EL (cell line): ENCODE measurements at regions not wholly inside any gene's neighbourhood (a gene's known extent, or its start where the extent isn't known, plus 50 kb on each side); places are given as distances from the start of the nearest gene placed in this dataset.
"Not testable (repeated sequence)": the region's sequence is repeated elsewhere in the genome, so short reads cannot be mapped to it uniquely, and the experiment has no call there.

Experiments used
- DNase-seq: peaks from one replicate; pipeline ENCODE4 v3.0.0-alpha.2; 2016

DNA sequence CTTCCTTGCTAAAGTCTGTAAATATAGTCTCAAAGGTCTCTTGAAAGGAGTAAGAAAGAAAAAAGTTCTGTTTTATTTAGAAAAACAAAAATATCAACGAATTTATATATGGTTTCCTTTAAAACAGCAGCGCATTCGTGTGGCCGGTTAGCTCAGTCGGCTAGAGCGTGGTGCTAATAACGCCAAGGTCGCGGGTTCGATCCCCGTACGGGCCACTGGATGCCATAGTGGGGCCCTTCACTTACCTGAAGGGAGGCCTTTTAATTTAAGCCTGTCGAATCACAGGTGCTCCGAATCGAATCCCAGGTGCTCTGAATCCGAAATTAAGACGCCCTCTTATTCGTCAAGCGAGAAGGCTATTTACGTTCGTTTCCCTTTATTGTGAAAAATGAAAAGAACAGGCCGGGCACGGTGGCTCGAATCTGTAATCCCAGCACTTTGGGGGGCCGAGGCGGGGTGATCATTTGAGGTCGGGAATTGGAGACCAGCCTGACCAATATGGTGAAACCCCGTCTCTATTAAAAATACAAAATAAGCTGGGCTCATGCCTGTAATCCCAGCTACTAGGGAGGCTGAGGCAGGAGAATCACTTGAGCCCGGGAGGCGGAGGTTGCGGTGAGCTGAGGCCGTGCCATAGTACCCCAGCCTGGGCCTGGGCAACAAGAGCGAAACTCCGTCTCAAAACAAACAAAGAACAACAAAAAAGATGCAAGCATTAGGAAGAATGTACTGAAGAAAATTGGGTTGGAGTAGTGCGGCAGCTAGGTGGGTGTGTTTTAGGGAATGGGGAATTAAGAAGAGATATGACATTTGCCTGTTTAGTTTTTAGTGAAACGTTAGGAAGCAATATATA is 195.8 kb upstream of the ZNF184 start:
- DNase-seq = peak; percentile 76

DNA sequence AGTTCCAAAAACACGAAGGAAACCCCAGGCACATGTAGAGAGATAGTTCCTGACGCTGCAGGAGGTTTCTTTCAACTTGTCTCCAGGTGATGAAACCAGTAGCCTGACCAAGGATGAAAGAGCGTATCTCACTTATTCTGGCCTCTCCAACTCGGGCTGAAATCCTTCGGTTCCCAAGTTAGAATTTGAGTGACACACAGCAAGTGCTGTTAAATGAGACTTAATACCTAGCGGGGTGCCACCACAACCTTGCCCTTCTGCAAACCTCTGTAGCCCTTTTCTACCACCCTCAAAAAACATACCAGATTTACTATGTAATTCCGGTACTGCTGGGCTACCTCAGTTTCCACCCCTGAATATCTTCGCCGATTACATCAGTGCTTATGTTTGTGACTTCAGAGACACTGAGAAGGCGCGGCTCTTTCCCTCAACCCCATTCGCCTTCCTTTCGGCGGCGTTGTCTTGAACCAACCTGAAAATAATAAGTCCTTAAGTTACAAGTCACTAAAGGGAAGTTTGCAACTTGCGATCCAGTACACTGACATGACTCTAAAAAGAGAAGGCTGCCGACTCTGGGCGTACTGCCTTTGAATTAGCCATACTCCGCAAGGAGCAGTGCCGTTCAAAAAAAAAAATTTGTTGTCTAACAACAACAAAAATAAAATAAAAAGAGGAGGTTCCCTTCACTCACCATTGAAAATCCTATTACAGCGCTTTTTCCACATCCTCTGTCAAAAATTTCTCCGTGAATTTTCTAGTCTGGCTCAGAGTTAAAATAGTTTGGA is 194.9 kb upstream of the ZNF184 start:
- peak; percentile 35 for DNase-seq

DNA sequence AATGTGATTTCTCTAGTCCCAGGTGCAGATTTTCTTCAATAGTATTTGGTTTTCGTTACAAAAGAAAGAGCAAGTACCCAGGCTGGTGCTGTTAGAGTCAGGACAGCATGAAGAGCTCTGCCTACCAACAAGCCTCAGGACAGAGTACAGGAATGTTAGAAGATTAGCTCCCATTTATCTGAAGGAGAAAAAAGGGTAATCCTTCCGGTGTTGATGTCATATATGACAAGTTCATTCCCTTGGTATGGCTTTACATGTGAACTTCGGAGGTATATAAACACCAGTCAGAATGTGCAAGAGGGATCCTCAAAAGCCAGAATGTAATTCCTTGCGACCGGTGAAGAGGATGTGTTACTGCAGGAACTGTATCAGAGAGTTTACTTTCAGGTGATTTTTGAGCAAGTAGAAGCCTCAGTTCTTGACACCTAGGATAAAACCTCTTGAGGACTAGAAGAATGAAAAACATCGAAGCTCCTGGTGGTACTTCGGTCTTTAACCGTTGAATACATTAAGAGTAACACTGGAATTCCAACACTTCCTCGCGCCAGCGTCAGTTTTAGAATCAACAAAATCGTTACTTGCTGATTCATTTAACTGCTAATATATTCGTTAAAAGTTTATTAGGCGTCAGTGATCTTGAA is 194.2 kb upstream of the ZNF184 start:
- no peak for DNase-seq

DNA sequence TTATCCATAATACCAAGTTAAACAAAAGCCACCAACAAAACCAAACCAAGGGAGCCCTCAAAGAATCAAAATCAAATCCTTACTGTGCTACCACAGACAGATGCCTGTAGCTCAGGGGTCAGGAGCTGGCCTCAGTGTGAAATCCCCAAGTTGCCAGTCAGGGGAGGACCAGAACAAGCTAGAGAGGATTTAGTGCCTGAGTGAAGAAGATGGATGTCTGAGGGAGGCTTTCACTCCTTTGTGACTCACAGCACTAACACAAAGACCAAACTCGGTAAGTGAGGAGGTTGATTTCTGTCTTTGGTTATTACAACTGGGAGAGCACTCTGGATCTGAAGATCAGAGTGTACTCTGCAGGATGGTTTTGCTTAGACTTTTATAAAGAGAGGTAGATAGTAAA is 189.9 kb upstream of the ZNF184 start:
- no peak for DNase-seq

DNA sequence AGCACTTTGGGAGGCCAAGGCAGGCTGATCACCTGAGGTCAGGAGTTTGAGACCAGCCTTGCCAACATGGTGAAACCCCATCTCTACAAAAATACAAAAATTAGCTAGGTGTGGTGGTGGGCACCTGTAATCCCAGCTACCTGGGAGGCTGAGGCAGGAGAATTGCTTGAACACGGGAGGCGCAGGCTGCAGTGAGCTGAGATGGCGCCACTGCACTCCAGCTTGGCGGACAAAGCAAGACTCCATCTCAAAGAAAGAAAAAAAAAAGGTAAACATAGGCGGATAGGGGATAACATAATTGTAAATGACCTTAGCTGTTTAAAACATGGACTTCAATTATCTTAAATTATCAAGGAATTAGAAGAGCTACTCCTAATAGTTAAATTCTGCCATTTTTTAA is 189.3 kb upstream of the ZNF184 start:
- not testable (repeated sequence) for DNase-seq

DNA sequence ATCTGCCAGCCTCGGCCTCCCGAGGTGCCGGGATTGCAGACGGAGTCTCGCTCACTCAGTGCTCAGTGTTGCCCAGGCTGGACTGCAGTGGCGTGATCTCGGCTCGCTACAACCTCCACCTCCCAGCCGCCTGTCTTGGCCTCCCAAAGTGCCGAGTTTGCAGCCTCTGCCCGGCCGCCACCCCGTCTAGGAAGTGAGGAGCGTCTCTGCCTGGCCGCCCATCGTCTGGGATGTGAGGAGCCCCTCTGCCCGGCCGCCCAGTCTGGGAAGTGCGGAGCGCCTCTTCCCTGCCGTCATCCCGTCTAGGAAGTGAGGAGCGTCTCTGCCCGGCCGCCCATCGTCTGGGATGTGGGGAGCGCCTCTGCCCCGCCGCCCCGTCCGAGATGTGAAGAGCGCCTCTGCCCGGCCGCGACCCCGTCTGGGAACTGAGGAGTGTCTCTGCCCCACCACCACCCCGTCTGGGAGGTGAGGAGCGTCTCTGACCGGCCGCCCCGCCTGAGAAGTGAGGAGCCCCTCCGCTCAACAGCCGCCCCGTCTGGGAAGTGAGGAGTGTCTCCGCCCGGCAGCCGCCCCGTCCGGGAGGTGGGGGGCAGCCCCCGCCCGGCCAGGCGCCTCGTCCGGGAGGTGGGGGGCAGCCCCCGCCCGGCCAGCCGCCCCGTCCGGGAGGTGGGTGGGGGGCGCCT is 180.4 kb upstream of the ZNF184 start:
- DNase-seq = not testable (repeated sequence)

DNA sequence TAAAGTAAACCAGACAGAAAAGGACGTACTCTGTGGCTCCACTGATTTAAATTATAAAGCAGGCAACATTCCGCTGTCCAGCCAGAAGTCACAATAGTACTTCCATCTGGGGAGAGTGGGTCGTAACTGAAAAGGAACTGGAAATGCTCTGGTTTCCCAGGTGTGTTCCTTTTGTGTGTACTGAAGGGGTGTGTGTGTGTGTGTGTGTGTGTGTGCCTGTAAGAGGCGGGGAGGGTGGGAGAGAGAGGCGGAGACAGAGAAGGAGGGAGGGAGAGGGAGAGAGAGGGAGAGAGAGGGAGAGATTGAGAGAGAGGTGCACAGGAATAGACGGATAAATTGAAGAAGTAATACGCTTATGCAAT is 178.4 kb upstream of the ZNF184 start:
- DNase-seq = peak; percentile 33

DNA sequence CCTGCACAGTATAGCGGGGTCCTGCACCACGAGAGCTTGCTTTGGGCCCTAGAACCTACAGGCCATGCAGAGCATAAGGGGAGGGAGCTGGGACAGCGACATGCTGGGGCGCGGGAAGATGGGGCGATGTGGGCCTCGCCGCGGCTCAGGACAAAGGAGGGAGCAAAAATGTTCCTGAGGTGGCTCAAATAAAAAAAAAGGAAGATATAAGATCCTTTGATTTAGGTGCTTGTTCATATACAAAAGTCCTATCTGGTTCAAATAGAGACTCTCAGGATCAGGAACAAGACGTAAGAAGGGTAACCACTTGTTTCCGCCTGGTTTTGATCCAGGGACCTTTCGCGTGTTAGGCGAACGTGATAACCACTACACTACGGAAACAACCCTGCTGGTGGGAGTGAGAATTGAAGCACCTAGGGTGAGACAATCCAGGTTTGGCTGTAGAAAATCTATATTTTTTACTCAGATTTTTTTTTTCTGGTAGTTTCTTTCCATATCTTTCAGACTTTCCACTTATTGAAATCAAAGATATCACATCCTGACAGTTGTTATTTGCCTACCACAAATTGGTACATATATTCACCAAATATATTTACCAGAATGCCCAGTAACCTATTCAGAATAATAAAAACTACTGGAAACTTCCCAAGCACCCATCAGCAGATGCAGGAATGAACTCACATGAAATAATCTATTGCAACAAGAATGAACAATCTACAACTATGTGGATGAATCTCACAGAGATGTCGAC is 177.9 kb upstream of the ZNF184 start:
- DNase-seq = peak; percentile 82

DNA sequence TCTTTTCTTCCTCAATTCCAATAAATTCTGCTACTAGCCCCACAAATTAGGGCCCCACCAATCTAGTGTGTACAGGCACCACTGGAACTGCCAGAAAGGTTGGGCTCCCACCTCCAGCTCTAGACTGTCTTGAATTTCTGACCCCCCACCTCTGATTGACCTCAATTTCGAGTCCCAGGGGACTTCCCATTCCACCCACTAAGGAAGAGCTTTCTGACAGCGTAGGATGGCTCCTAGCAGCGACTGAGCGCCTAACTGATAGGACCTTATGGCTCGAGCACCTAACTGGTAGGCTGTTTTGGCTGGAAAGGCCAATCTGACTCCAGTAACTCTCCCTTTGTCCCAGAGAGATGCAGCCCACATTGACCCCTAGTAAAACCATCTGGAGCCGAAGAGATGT is 171.6 kb upstream of the ZNF184 start:
- no peak for DNase-seq

DNA sequence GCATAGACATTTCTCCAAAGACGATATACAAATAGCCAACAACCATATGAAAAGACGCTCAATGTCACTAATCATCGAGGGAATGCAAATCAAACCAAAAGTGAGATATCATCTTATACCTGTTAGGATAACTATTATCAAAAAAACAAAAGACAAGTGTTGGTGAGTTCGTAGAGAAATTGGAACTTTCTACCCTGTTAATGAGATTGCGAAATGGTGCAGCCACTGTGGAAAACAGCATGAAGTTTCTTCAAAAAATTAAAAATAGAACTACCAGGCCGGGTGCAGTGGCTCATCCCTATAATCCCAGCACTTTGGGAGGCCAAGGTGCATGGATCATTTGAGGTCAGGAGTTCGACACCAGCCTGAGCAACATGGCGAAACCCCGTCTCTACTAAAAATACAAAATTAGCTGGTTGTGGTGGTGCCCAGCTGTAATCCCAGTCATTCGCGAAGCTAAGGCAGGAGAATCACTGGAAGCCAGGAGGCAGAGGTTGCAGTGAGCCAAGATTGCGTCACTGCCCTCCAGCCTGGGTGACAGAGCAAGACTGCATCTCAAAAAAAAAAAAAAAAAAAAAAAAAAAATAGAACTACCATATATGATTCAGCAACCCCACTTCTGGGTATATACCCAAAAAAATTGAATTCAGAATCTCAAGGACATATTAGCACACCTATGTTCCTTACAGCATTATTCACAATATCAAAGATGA is 170.0 kb upstream of the ZNF184 start:
- no peak for DNase-seq

DNA sequence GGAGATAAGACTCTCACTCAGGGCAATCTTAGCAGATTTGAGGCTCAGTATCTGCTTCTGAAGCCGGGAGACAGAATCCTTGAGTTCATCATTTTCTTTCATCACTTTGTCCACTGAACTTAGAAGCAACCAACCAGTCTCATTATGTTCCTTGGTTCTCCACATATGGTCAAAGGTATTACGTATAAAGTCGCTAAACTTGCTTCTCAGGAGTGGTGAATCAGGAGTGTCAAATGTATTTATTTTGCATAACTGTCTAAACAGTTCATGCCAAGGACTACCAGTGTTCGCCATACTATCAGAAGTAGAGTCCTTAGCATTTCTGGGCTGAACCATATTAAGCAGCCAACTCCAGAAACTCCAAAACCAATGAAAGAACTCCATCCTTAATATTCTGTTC is 163.0 kb upstream of the ZNF184 start:
- DNase-seq = not testable (repeated sequence)

DNA sequence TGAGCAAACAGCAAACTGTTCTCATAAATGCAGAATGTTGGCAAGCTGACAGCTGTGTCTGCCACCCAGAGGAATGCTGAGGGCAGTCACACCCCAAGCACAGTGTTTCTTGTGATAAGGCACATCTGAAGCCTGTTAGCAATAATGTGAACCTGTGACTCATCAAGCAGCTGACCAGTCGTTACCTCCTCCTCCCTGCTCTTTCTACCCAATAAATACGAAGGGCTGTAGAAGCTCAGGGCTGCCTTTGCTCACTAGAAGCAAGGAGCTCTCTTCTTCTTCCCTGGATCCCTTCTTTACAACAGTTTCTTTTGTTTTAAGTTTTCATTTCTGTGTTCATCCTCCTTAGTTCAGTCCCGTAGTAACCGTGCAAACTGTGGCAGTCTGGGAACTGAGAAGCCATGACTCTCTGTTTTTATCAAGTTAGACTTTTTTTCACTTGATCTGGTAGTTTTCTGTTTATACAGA is 160.3 kb upstream of the ZNF184 start:
- DNase-seq = peak; percentile 33

DNA sequence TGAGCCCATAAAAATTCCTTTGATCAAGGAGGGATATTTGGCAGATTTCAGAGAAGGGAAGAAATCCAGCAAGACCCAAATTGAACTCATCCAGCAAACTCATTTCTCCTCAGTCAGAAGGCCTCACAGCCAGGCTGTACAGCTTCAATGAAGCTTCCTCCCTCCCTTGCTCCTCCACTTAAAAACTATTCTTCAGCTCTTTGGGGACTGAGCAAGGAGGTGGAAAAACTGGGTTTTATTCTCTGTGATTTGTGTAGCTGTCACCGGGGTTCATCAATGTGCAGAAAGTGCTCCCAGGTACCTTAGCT is 158.7 kb upstream of the ZNF184 start:
- DNase-seq = no peak

DNA sequence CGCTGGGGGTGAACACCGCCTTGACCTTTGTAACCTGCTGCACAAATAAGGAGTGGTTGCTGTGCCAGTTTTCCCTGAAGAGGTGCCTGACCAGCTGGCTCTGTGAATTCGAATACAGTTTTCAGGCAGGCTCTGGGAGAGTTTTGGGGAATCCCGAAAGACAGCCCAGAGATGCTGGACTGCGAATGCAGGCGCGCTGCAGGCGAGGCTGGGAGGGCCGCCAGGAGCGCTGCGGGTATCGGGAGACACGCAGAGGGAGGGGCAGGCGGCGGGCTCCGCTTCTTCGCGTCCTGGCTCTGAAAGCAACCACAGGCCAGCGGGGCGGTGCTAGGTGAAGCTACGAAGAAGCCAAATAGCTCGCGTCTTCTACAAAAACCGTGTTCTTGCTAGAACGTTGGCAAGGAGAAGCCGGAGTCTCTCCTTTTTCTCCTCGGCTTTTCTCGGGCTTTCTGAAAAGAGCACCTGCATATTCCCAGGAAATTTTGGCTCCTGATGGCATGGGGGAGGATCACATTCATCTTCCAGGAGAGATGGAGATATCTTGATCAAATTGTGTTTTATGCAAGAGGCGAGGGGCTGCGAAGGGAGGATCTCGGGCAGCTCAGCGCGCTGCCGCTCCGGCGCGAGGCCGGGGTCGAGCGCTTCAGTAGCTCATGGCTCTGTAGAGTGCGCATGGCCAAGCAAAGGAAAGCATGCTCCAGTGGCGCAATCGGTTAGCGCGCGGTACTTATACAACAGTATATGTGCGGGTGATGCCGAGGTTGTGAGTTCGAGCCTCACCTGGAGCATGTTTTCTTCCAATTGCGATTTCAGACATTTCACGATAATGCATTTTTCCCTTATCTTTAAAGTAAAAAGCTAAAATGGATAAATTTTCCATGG is 158.1 kb upstream of the ZNF184 start:
- DNase-seq = peak; percentile 80

DNA sequence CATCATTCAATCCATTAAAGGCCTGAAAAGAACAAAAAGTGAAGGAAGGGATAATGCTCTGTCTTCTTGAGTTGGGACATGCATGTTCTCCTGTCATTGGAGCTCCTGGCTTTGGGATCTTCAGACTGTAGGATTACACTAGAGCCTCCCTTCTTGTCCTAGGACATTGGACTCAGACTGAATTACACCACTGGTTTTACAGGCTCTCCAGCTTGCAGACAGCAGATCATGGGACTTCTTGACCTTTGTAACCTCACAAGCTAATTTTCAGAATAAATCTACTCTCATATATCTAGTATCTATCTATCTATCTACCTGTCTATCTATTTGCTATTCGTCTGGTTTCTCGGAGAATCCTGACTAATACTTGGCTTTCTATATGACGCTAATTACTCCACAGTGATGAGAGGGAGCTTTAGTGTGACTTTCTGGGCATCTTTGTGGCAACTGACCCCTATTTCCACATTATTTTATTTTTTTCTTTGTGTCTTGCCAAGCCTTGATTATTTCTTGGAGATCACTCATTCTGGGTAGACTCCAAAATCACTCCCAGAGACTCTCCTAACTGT is 151.9 kb upstream of the ZNF184 start:
- DNase-seq = no peak

DNA sequence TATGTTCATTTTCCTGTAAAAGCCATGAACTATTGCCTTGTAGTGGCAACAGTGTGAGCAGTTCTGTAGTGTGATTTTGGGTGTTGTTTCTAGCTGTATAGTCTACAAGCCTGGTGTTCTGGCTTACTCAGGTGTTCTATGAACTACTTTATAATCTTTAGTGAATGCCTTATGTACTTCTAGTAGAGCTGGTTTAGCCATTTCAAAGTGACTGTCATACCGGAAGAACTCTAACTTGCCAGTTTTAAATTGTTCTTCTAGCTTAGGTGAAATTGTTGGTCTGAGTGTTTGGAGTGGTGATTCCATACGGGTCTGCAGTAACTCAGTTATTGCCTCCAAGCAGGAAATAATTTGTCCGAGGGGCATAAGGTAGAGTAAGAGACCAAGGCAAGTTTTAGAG is 150.2 kb upstream of the ZNF184 start:
- no peak for DNase-seq

DNA sequence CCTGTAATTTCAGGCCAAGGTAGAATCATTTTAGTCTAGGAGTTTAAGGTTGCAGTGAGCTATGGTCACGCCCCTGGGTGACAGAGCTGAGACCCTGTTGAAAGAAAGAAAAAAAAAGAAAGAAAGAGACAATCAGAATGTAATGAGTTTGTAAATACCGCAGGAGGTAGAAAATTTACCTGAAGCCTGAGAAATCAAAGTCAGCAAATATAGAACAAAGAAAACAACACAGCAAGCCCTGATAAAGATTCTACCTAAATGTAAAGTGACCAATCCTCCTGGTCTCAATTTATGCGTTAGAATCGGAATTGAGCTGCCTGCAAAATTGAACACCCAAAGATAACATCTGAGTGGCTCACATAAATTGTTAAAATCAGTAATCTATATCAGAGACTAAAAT is 146.5 kb upstream of the ZNF184 start:
- no peak for DNase-seq

DNA sequence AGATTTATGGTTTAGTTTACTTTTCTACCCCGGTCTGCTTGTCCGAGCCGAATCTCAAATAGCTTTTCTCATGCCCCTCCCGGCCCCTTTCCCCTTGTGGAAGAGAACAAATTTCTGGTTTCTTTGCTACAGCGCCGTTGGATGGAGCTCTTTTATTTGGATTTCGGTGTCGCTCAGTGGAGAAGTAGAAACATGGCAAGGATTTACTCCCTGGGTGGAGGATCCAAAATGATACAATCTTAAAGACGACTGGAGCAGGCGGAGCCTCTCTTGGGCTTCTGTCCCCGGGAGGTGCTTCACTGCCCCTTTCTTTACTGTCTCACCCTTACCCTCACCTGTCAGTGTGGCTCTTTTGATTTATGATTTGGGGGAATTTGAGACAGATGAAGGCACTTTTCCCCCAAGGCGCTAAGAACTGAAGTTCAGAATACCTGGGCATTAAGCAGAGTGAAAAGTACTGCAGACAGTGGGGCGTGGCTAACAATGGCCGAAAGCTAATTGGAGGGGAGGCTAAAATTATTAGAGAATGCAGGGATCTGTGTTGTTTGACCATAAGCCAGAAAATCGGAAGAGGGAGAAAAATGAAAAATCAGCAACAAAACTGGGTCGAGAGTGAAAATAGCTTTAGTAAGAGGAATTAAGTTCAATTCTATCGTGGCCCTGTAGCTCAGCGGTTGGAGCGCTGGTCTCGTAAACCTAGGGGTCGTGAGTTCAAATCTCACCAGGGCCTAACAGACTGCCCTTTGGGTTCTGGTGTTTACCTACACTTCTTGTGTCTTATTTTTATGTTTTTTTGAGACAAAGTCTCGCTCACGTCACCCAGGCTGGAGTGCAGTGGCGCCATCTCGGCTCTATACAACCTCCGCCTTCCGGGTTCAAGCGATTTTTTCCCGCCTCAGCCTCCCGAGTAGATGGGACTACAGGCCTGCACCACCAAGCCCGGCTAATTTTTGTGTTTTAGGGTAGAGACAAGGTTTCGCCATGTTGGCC is 145.1 kb upstream of the ZNF184 start:
- peak; percentile 63 for DNase-seq

DNA sequence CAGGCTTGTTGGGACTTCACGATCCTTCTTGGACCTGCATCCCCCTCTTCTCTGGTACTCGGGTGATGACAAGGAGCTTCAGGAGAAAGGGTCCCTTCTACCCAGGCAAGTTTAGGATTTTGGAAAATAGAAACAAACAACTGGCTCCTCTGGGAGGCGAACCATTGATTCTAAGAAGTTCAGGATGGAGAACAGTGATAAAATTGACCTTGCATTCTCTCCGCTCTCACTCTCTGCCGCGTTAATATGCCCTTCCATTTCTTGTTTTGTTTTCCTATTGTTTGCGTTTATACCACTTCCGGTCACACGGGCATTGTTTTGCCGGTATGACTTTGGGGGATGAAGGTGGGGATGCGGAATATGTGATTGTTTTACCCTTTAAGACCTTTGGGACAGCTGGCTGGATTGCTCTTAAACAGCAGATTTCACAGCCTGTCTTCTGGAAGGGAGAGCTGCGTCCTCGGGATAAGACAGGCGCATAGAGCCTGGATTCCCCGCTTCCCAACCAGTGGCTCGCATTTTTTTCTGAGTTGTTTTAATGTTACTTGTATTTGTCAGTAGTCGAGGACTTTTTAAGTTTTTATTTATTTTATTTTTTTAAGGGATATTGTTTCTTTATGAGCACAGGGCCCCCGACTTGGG is 144.3 kb upstream of the ZNF184 start:
- DNase-seq = peak; percentile 37
